GM12878 (cell line): ENCODE measurements at regions not wholly inside any gene's neighbourhood (a gene's known extent, or its start where the extent isn't known, plus 50 kb on each side); places are given as distances from the start of the nearest gene placed in this dataset.

Source experiments
- CBX3 ChIP-seq: fragments of 200-600 bp; sonication (generic); IDR thresholded peaks from 2 replicates; pipeline ENCODE4 v1.6.1; 2016; ENCODE audit warnings: low read depth, borderline replicate concordance
- CREM ChIP-seq: IDR thresholded peaks from 2 replicates; pipeline ENCODE4 v1.6.1; 2014; ENCODE audit warnings: antibody characterized with exemption, low read depth
- EP300 ChIP-seq, 2 experiments: fragments of 150-350 bp in 1 of 2; IDR thresholded peaks; 2 replicates each; pipeline ENCODE4 v1.6.1; 2011 to 2012; ENCODE audit warnings: low read depth in 2 of 2, low read length in 2 of 2, borderline replicate concordance in 1 of 2, improper control_type of control experiment in 1 of 2, inconsistent platforms in 1 of 2; ENCODE audit not compliant: control insufficient read depth in 1 of 2
- MXI1 ChIP-seq: fragments of 150-350 bp; IDR thresholded peaks from 2 replicates; pipeline ENCODE4 v1.6.1; 2011; ENCODE audit warnings: low read depth, mild to moderate bottlenecking, inconsistent platforms, low read length, improper control_type of control experiment
- NR2C2 ChIP-seq: IDR thresholded peaks from 2 replicates; pipeline ENCODE4 v1.6.1; 2011; ENCODE audit warnings: borderline replicate concordance, low read depth; ENCODE audit not compliant: control insufficient read depth, insufficient read length
- POLR2AphosphoS5 ChIP-seq: IDR thresholded peaks from 2 replicates; pipeline ENCODE4 v1.6.1; 2011; ENCODE audit warnings: mild to moderate bottlenecking, low read length, inconsistent platforms
- TF ChIP-seq, protein P1 (sequence below): IDR thresholded peaks from 2 replicates; pipeline ENCODE4 v1.6.1; 2011; ENCODE audit warnings: low read depth, mild to moderate bottlenecking, low read length, moderate library complexity, borderline replicate concordance; ENCODE audit errors: extremely low read depth
- TF ChIP-seq, protein P2 (sequence below), 3 experiments: IDR thresholded peaks in 2 of 3; conservative IDR thresholded peaks in 1 of 3; 2 replicates each; pipeline ENCODE4 v1.5.1; 2011; ENCODE audit warnings: low read depth in 3 of 3, low read length in 3 of 3, mild to moderate bottlenecking in 3 of 3, control low read depth in 2 of 3, moderate library complexity in 2 of 3, inconsistent platforms in 1 of 3, mixed read lengths in 1 of 3; ENCODE audit not compliant: control insufficient read depth in 2 of 3, insufficient read depth in 1 of 3; ENCODE audit errors: extremely low read depth in 1 of 3

GRCh38 chr16:6407596-6407995 lies 925.0 kb upstream of the RBFOX1 start:
- TF ChIP-seq CBX3 (no peak), EP300 (IDR thresholded peaks at IDR 0.05; ENCODE audit: borderline replicate concordance in 1 of 2, control insufficient read depth in 1 of 2, low read depth in 2 of 2, low read length in 2 of 2) (no peak), POLR2AphosphoS5 (no peak), NR2C2 (no peak), CREM (no peak), MXI1 (no peak)
- TF ChIP-seq, protein P1, sequence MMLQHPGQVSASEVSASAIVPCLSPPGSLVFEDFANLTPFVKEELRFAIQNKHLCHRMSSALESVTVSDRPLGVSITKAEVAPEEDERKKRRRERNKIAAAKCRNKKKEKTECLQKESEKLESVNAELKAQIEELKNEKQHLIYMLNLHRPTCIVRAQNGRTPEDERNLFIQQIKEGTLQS: no peak
- TF ChIP-seq, protein P2, sequence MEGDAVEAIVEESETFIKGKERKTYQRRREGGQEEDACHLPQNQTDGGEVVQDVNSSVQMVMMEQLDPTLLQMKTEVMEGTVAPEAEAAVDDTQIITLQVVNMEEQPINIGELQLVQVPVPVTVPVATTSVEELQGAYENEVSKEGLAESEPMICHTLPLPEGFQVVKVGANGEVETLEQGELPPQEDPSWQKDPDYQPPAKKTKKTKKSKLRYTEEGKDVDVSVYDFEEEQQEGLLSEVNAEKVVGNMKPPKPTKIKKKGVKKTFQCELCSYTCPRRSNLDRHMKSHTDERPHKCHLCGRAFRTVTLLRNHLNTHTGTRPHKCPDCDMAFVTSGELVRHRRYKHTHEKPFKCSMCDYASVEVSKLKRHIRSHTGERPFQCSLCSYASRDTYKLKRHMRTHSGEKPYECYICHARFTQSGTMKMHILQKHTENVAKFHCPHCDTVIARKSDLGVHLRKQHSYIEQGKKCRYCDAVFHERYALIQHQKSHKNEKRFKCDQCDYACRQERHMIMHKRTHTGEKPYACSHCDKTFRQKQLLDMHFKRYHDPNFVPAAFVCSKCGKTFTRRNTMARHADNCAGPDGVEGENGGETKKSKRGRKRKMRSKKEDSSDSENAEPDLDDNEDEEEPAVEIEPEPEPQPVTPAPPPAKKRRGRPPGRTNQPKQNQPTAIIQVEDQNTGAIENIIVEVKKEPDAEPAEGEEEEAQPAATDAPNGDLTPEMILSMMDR (IDR thresholded peaks at IDR 0.05 in 2 of 3, conservative IDR thresholded peaks at IDR 0.05 in 1 of 3; ENCODE audit: control insufficient read depth in 2 of 3, extremely low read depth in 1 of 3, insufficient read depth in 1 of 3, low read depth in 3 of 3, low read length in 3 of 3): no peak
